Natural killer cell (primary cell): ENCODE measurements at regions not wholly inside any gene's neighbourhood (a gene's known extent, or its start where the extent isn't known, plus 50 kb on each side); places are given as distances from the start of the nearest gene placed in this dataset.

ENCODE experiments used
- ATAC-seq, 3 donors: fragments of 150-1000 bp in 2 of 3; fragments of 200-7000 bp in 1 of 3; cut with Tn5 transposase; 1 replicate in 1 of 3; 2 replicates in 2 of 3; pipeline ENCODE4 v1.10.0; 2021; ENCODE audit warnings: mild to moderate bottlenecking in 2 of 3, moderate library complexity in 2 of 3
- DNase-seq, 2 donors: peaks; one replicate each; pipeline versions ENCODE4 v3.0.0 to v3.0.0-alpha.2; 2013 to 2021; ENCODE audit warnings: mixed read lengths in 1 of 2
- H3K27ac ChIP-seq: one replicate; pipeline ENCODE4 v1.5.1; 2013; ENCODE audit warnings: mild to moderate bottlenecking, low read length
- H3K27me3 ChIP-seq: one replicate; pipeline ENCODE4 v1.6.1; 2013; ENCODE audit warnings: low read length; ENCODE audit not compliant: control insufficient read depth, insufficient read depth
- H3K36me3 ChIP-seq: one replicate; pipeline ENCODE4 v1.6.1; 2013; ENCODE audit warnings: low read length; ENCODE audit not compliant: control insufficient read depth, insufficient read depth
- H3K4me1 ChIP-seq: one replicate; pipeline ENCODE4 v1.6.1; 2013; ENCODE audit warnings: low read length; ENCODE audit not compliant: control insufficient read depth, insufficient read depth
- H3K4me3 ChIP-seq: one replicate; pipeline ENCODE4 v1.5.1; 2013; ENCODE audit warnings: low read length
- H3K9me3 ChIP-seq: one replicate; pipeline ENCODE4 v1.6.1; 2013; ENCODE audit warnings: low read length; ENCODE audit not compliant: control insufficient read depth, insufficient read depth
- H3K27ac Mint-ChIP-seq, 2 donors: one replicate each; pipeline ENCODE4 v1.8.0; 2022; ENCODE audit warnings: mild to moderate bottlenecking in 2 of 2, mixed read lengths in 2 of 2, moderate library complexity in 1 of 2
- H3K27me3 Mint-ChIP-seq, 2 donors: one replicate each; pipeline ENCODE4 v1.8.0; 2022; ENCODE audit warnings: low read depth in 2 of 2, mixed read lengths in 2 of 2
- H3K36me3 Mint-ChIP-seq: one replicate; pipeline ENCODE4 v1.8.0; 2022; ENCODE audit warnings: mixed read lengths
- H3K4me1 Mint-ChIP-seq, 2 donors: one replicate each; pipeline ENCODE4 v1.8.0; 2022; ENCODE audit warnings: mixed read lengths in 2 of 2
- H3K4me3 Mint-ChIP-seq: one replicate; pipeline ENCODE4 v1.8.0; 2022; ENCODE audit warnings: mild to moderate bottlenecking, moderate library complexity, mixed read lengths
- H3K9me3 Mint-ChIP-seq, 2 donors: one replicate each; pipeline ENCODE4 v1.8.0; 2022; ENCODE audit warnings: mixed read lengths in 2 of 2
- WGBS: methylation state at CpG from one replicate; pipeline ENCODE4 v1.1.7; 2013; ENCODE audit warnings: missing lambda C conversion rate; ENCODE audit not compliant: insufficient coverage; 5-methylcytosine and 5-hydroxymethylcytosine counted together
- intact Hi-C: fragments of 100-400 bp; cut with micrococcal nuclease; formaldehyde crosslinking; loops from one replicate; pipeline ENCODE4 v1.14.2; 2022
- TF ChIP-seq, protein P1 (sequence below): fragments of 200-600 bp; IDR thresholded peaks from one replicate; pipeline ENCODE4 v1.8.0; 2022; ENCODE audit warnings: antibody characterized with exemption

- Histone ChIP-seq H3K36me3 (no peaks in the 10 kb centered on the region), H3K9me3 (no peaks in the 10 kb centered on the region), H3K4me3 (no peak overlapping the region), H3K4me1 (no peaks in the 10 kb centered on the region), H3K27me3 (no peaks in the 10 kb centered on the region), H3K27ac (no peak overlapping the region)
- H3K27me3 Mint-ChIP-seq, result no peaks in the 10 kb centered on the region
- H3K36me3 Mint-ChIP-seq, result no peaks in the 10 kb centered on the region
- WGBS, result 78% methylated on average over 1 of the region's 1 CpG
- ATAC-seq (no peak), DNase-seq (no peak)
- no peak overlapping the region for H3K4me3 Mint-ChIP-seq
- TF ChIP-seq, protein P1, sequence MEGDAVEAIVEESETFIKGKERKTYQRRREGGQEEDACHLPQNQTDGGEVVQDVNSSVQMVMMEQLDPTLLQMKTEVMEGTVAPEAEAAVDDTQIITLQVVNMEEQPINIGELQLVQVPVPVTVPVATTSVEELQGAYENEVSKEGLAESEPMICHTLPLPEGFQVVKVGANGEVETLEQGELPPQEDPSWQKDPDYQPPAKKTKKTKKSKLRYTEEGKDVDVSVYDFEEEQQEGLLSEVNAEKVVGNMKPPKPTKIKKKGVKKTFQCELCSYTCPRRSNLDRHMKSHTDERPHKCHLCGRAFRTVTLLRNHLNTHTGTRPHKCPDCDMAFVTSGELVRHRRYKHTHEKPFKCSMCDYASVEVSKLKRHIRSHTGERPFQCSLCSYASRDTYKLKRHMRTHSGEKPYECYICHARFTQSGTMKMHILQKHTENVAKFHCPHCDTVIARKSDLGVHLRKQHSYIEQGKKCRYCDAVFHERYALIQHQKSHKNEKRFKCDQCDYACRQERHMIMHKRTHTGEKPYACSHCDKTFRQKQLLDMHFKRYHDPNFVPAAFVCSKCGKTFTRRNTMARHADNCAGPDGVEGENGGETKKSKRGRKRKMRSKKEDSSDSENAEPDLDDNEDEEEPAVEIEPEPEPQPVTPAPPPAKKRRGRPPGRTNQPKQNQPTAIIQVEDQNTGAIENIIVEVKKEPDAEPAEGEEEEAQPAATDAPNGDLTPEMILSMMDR, result no peak
- H3K9me3 Mint-ChIP-seq, result peaks cover 5 to 11% of the 10 kb centered on the region in 2 donors
- no peaks in the 10 kb centered on the region for H3K4me1 Mint-ChIP-seq
- intact Hi-C loops, result no loop called here
- no peak overlapping the region for H3K27ac Mint-ChIP-seq
Measured at GRCh38 chr4:129929052-129929451, 833.1 kb downstream of the C4orf33 start.

- intact Hi-C loops, result no loop called here
- H3K4me1 ChIP-seq, result no peaks in the 10 kb centered on the region
Measured at GRCh38 chr4:129929984-129930383, 834.0 kb downstream of the C4orf33 start.

GRCh38 chr4:129950217-129950616, 854.3 kb downstream of the C4orf33 start:
- TF ChIP-seq, protein P1, result no peak
- H3K27ac Mint-ChIP-seq, result no peak overlapping the region
- Histone ChIP-seq H3K27me3 (no peaks in the 10 kb centered on the region), H3K4me1 (no peaks in the 10 kb centered on the region), H3K36me3 (no peaks in the 10 kb centered on the region), H3K9me3 (no peaks in the 10 kb centered on the region), H3K4me3 (no peak overlapping the region), H3K27ac (no peak overlapping the region)
- no peaks in the 10 kb centered on the region for H3K4me1 Mint-ChIP-seq
- intact Hi-C loops, result no loop called here
- no peaks in the 10 kb centered on the region for H3K27me3 Mint-ChIP-seq
- ATAC-seq (no peak), DNase-seq (no peak)
- H3K4me3 Mint-ChIP-seq, result no peak overlapping the region
- no peaks in the 10 kb centered on the region for H3K36me3 Mint-ChIP-seq
- peaks cover 11 to 14% of the 10 kb centered on the region in 2 donors for H3K9me3 Mint-ChIP-seq
- 82% methylated on average over 2 of the region's 3 CpGs for WGBS

More at GRCh38 chr4:129929984-129930383, 834.0 kb downstream of the C4orf33 start:
- Histone ChIP-seq H3K27me3 (no peaks in the 10 kb centered on the region), H3K4me3 (no peak overlapping the region), H3K36me3 (no peaks in the 10 kb centered on the region), H3K27ac (no peak overlapping the region), H3K9me3 (no peaks in the 10 kb centered on the region)
- TF ChIP-seq, protein P1, result no peak
- Mint-ChIP-seq H3K9me3 (peaks cover 4 to 9% of the 10 kb centered on the region in 2 donors), H3K27me3 (no peaks in the 10 kb centered on the region), H3K27ac (no peak overlapping the region), H3K36me3 (no peaks in the 10 kb centered on the region), H3K4me3 (no peak overlapping the region), H3K4me1 (no peaks in the 10 kb centered on the region)
- no peak for DNase-seq
- no peak for ATAC-seq
- 85% methylated on average over 7 of the region's 7 CpGs for WGBS

- TF ChIP-seq, protein P1, result no peak
- no peaks in the 10 kb centered on the region for H3K4me1 Mint-ChIP-seq
- no peak overlapping the region for H3K27ac Mint-ChIP-seq
- Histone ChIP-seq H3K4me1 (no peaks in the 10 kb centered on the region), H3K27me3 (no peaks in the 10 kb centered on the region), H3K9me3 (no peaks in the 10 kb centered on the region), H3K36me3 (no peaks in the 10 kb centered on the region), H3K4me3 (no peak overlapping the region), H3K27ac (no peak overlapping the region)
- DNase-seq (no peak), ATAC-seq (no peak)
- H3K9me3 Mint-ChIP-seq, result peaks cover 3 to 7% of the 10 kb centered on the region in 2 donors
- H3K27me3 Mint-ChIP-seq, result no peaks in the 10 kb centered on the region
- WGBS, result 59% methylated on average over 2 of the region's 2 CpGs
- intact Hi-C loops, result no loop called here
- H3K36me3 Mint-ChIP-seq, result no peaks in the 10 kb centered on the region
- H3K4me3 Mint-ChIP-seq, result no peak overlapping the region
Measured at GRCh38 chr4:129966175-129966574, 870.2 kb downstream of the C4orf33 start.
